Neural progenitor cell (in vitro differentiated cells): ENCODE measurements at regions not wholly inside any gene's neighbourhood (a gene's known extent, or its start where the extent isn't known, plus 50 kb on each side); places are given as distances from the start of the nearest gene placed in this dataset.

Experiments
- CTCF ChIP-seq: fragments of 200-600 bp; sonication (generic); IDR thresholded peaks from 2 replicates; pipeline ENCODE4 v1.5.1; 2017; ENCODE audit warnings: antibody characterized with exemption, mild to moderate bottlenecking
- EZH2 ChIP-seq: fragments of 200-600 bp; sonication (generic); IDR thresholded peaks from 2 replicates; pipeline ENCODE4 v1.6.1; 2017; ENCODE audit warnings: antibody characterized with exemption, mild to moderate bottlenecking, moderate library complexity

- TF ChIP-seq CTCF (no peak), EZH2 (no peak)
These were observed 584.9 kb upstream of the EYS start for GRCh38 chr6:66291905-66292304.
